ENCODE measurements at regions not wholly inside any gene's neighbourhood (a gene's known extent, or its start where the extent isn't known, plus 50 kb on each side); places are given as distances from the start of the nearest gene placed in this dataset.

- Mint-ChIP-seq H3K27ac (ENCODE audit: unreplicated experiment) (no peak overlapping the region), H3K27me3 (ENCODE audit: unreplicated experiment) (no peaks in the 10 kb centered on the region)
- intact Hi-C loops (cut with micrococcal nuclease; ENCODE audit: unreplicated experiment), result no loop called here
These were observed 72.0 kb downstream of the NCOR2 start for GRCh38 chr12:124495194-124495983.

GRCh38 chr12:124494751-124495129, 72.7 kb downstream of the NCOR2 start:
- no peak overlapping the region for H3K4me3 Mint-ChIP-seq (ENCODE audit: low read depth, unreplicated experiment)
- DNase-seq, result no peak
- no peaks in the 10 kb centered on the region for H3K27me3 Mint-ChIP-seq (ENCODE audit: unreplicated experiment)
- peaks cover 19% of the 10 kb centered on the region for H3K4me1 Mint-ChIP-seq (ENCODE audit: low read depth, unreplicated experiment)
- no peaks in the 10 kb centered on the region for H3K9me3 Mint-ChIP-seq (ENCODE audit: low read depth, unreplicated experiment)
- intact Hi-C loops (cut with micrococcal nuclease; ENCODE audit: unreplicated experiment), result no loop called here
- no peak overlapping the region for H3K27ac Mint-ChIP-seq (ENCODE audit: unreplicated experiment)
- BruUV-seq (replicated peaks), result no TSS peak
- no peak for TF ChIP-seq CTCF (IDR thresholded peaks at IDR 0.05; ENCODE audit: unreplicated experiment)
- H3K36me3 Mint-ChIP-seq (ENCODE audit: insufficient read depth, unreplicated experiment), result peaks cover 53% of the 10 kb centered on the region
- CTCF ChIA-PET, result interaction anchor here (1.8 kb wide), 1 partner anchor 11 kb away, joined by 4 read pairs; no protein-coding TSS in a partner anchor

More at GRCh38 chr12:124495194-124495983, 72.0 kb downstream of the NCOR2 start:
- Mint-ChIP-seq H3K4me1 (ENCODE audit: low read depth, unreplicated experiment) (peaks cover 21% of the 10 kb centered on the region), H3K4me3 (ENCODE audit: low read depth, unreplicated experiment) (no peak overlapping the region), H3K36me3 (ENCODE audit: insufficient read depth, unreplicated experiment) (peaks cover 50% of the 10 kb centered on the region), H3K9me3 (ENCODE audit: low read depth, unreplicated experiment) (no peaks in the 10 kb centered on the region)
- BruUV-seq (replicated peaks), result no TSS peak
- no peak for TF ChIP-seq CTCF (IDR thresholded peaks at IDR 0.05; ENCODE audit: unreplicated experiment)
- CTCF ChIA-PET, result no interaction called here
- no peak for DNase-seq

- peaks cover 53% of the 10 kb centered on the region for H3K36me3 Mint-ChIP-seq (ENCODE audit: insufficient read depth, unreplicated experiment)
- no peak for TF ChIP-seq CTCF (IDR thresholded peaks at IDR 0.05; ENCODE audit: unreplicated experiment)
- H3K27me3 Mint-ChIP-seq (ENCODE audit: unreplicated experiment), result no peaks in the 10 kb centered on the region
- no TSS peak for BruUV-seq (replicated peaks)
- H3K4me3 Mint-ChIP-seq (ENCODE audit: low read depth, unreplicated experiment), result no peak overlapping the region
- DNase-seq, result no peak
- CTCF ChIA-PET, result interaction anchor here (1.8 kb wide), 1 partner anchor 12 kb away, joined by 4 read pairs; no protein-coding TSS in a partner anchor
- no peak overlapping the region for H3K27ac Mint-ChIP-seq (ENCODE audit: unreplicated experiment)
- H3K4me1 Mint-ChIP-seq (ENCODE audit: low read depth, unreplicated experiment), result peaks cover 12% of the 10 kb centered on the region
- H3K9me3 Mint-ChIP-seq (ENCODE audit: low read depth, unreplicated experiment), result no peaks in the 10 kb centered on the region
- intact Hi-C loops (cut with micrococcal nuclease; ENCODE audit: unreplicated experiment), result no loop called here
These were observed 73.3 kb downstream of the NCOR2 start for GRCh38 chr12:124493809-124494750.

GRCh38 chr12:124492879-124493808, 74.3 kb downstream of the NCOR2 start:
- intact Hi-C loops (cut with micrococcal nuclease; ENCODE audit: unreplicated experiment), result no loop called here
- Mint-ChIP-seq H3K9me3 (ENCODE audit: low read depth, unreplicated experiment) (no peaks in the 10 kb centered on the region), H3K4me1 (ENCODE audit: low read depth, unreplicated experiment) (peaks cover 3% of the 10 kb centered on the region), H3K27ac (ENCODE audit: unreplicated experiment) (peak overlapping the region; percentile 48), H3K36me3 (ENCODE audit: insufficient read depth, unreplicated experiment) (peaks cover 58% of the 10 kb centered on the region), H3K27me3 (ENCODE audit: unreplicated experiment) (no peaks in the 10 kb centered on the region), H3K4me3 (ENCODE audit: low read depth, unreplicated experiment) (no peak overlapping the region)
- no peak for DNase-seq
- no peak for TF ChIP-seq CTCF (IDR thresholded peaks at IDR 0.05; ENCODE audit: unreplicated experiment)
- CTCF ChIA-PET, result interaction anchor here (1.8 kb wide), 1 partner anchor 12 kb away, joined by 4 read pairs; no protein-coding TSS in a partner anchor
- BruUV-seq (replicated peaks), result TSS peak; percentile 34
